Astrocyte of the cerebellum (primary cell): ENCODE measurements at regions not wholly inside any gene's neighbourhood (a gene's known extent, or its start where the extent isn't known, plus 50 kb on each side); places are given as distances from the start of the nearest gene placed in this dataset.

Experiments
- DNase-seq: peaks from one replicate; pipeline ENCODE4 v3.0.0-alpha.2; 2011; ENCODE audit warnings: low read depth
- H3K4me3 ChIP-seq: 2 replicates; pipeline ENCODE4 v1.5.1; 2011; ENCODE audit warnings: mild to moderate bottlenecking, low read depth, low read length, moderate library complexity
- in situ Hi-C: cut with HindIII; loops from 2 replicates; pipeline ENCODE4 v1.10.0; 2017; ENCODE audit warnings: low sequenced_read_pairs
- TF ChIP-seq, protein P1 (sequence below): IDR thresholded peaks from 2 replicates; pipeline ENCODE4 v1.5.1; 2012; ENCODE audit warnings: low read length, low read depth, moderate library complexity, mild to moderate bottlenecking; ENCODE audit errors: missing control alignments

DNA sequence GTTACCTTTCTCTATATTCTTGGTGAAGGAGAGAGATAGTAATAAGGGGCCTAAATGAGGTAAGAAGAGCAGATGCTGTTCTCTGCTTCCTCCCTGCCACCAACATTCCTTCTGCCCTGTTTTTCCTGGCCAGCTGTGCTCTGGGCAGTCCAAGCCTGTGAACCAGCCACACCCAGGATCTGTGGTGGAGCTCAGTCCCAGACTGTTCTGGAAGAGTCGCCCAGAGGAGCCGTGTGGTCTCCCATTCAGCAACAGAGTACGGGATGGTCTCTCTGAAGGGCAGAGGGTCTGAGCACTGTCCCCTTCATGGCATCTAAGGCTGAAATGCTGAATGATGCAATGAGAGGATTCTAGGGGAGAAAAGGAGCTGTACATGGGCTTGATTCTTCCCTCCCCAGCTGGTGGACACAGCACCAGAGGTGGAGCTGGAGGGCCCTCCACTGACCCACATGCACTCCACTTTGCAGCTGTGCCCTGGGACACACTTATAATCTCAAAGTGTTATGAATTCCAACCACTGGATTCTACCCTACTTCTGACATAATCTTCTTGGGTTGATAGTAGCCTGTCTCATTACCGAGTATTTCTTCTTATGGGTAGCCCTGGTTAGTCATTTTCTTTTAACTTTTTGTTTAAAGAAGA is 70.8 kb upstream of the RPS23 start:
- in situ Hi-C loops, result no loop called here
- no peak for DNase-seq

DNA sequence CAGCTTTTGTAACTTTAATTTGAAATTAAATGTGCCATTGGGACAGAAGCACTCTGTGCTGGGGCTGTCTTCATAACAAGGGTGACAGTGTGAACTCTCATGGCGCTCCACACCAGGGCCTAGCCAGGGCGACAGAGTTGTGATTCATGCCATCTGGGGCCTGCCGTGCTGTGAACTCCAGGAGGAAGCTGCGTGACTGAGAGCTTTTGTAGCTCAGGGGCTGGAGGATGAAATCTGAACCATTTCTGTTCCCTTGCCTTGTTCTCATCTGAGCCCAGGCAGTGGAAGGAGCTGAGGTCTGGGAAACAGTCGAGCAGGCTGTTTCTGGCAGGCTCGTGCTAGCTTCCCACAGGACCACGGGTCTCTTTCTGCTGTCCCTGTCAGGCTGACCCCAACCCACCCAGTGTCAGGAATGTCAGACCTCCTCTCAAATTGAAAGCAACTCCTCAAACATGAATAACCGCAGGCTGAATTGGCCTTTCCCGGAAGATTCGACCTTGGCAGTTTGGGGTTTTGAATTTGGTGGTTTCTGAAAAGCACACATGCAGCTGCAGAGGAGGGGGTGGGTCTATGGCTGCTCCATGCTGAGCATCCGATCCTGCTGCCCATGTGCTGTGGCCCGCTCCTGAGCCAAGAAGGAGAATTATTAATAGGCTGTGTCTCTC is 69.2 kb upstream of the RPS23 start:
- H3K4me3 ChIP-seq, result no peak overlapping the region

More for the DNA sequence above, 70.8 kb upstream of the RPS23 start:
- TF ChIP-seq, protein P1, sequence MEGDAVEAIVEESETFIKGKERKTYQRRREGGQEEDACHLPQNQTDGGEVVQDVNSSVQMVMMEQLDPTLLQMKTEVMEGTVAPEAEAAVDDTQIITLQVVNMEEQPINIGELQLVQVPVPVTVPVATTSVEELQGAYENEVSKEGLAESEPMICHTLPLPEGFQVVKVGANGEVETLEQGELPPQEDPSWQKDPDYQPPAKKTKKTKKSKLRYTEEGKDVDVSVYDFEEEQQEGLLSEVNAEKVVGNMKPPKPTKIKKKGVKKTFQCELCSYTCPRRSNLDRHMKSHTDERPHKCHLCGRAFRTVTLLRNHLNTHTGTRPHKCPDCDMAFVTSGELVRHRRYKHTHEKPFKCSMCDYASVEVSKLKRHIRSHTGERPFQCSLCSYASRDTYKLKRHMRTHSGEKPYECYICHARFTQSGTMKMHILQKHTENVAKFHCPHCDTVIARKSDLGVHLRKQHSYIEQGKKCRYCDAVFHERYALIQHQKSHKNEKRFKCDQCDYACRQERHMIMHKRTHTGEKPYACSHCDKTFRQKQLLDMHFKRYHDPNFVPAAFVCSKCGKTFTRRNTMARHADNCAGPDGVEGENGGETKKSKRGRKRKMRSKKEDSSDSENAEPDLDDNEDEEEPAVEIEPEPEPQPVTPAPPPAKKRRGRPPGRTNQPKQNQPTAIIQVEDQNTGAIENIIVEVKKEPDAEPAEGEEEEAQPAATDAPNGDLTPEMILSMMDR, result no peak
- no peak overlapping the region for H3K4me3 ChIP-seq

DNA sequence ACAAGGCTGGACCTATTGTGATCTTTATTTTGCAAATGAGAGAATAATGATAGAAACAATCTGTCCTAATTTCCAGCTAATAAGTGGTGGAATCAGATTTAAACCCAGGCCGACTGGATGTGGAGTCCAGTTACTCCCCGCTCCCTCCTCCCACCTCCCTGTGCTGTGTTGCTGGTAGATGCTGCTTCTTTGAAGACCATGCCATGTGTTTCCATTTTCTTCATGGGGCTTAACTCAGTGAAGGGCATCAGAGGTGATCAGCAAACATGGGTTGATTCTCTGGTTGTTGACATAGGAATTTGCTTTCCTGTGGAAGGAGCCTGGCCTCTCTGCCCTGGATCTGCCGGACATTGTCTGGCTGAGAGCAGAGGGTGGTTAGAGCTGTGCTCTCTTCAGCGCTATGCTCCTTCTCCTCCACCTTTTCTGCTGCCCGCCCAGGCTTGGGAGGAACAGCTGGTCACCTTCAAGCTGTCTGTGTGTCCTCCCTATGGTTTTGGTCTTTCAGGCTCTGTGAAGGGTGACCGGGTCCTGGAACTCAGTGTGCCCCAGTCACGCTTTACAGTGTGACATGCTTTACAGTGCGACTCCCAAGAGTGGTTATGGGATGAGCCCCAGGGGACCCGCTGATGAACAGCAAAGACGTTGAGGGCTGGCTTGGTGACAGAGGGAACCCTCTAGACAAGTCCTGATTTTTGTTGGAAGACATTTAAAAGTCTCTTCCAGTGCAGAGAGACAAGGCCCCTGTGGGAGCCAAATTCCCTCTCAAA is 68.4 kb upstream of the RPS23 start:
- no peak overlapping the region for H3K4me3 ChIP-seq
- TF ChIP-seq, protein P1, result no peak
- no peak for DNase-seq
- in situ Hi-C loops, result no loop called here

More for the DNA sequence above, 69.2 kb upstream of the RPS23 start:
- in situ Hi-C loops, result no loop called here
- TF ChIP-seq, protein P1, result no peak
- DNase-seq, result peak; percentile 95

DNA sequence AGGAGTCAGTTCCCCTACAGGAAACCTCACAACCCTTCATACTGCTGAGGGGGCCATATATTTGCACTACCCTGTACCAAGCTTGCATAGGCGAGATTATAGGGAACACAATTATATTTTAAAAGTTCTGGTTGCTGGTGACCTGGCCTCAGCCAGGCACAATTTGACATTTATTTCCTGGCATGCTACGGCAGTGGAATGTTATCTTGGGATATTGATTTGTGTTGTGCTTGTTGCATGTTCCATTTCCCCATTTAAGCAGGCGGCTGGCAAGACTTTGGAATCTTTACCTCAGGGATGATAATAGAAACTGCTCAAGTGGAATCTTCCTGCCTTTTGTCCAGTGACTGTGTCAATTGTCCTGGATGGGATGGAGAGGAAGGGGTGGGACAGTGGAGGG is 67.0 kb upstream of the RPS23 start:
- H3K4me3 ChIP-seq, result no peak overlapping the region
- TF ChIP-seq, protein P1, result no peak
- no peak for DNase-seq
- in situ Hi-C loops, result no loop called here

DNA sequence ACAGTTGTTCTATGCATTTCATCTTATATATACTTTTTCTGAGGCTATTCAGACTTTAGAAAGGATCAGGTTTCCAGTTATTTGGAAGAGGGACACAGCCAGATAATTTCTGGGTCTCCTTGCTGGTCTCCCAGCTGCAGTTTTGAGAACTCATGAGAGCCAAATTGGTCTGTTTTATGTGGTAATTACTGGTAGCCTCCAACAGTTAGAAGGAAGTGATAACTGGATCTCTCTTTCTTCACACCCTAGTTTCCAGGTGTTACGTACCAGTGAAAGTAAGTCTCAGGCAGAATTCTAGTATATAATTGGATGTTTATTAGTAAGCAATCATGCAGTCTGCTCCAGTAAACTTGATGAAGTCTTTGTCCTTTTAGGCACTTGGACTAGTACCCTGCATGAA is 63.2 kb upstream of the RPS23 start:
- in situ Hi-C loops, result no loop called here
- no peak overlapping the region for H3K4me3 ChIP-seq
- no peak for DNase-seq
- TF ChIP-seq, protein P1, result no peak

DNA sequence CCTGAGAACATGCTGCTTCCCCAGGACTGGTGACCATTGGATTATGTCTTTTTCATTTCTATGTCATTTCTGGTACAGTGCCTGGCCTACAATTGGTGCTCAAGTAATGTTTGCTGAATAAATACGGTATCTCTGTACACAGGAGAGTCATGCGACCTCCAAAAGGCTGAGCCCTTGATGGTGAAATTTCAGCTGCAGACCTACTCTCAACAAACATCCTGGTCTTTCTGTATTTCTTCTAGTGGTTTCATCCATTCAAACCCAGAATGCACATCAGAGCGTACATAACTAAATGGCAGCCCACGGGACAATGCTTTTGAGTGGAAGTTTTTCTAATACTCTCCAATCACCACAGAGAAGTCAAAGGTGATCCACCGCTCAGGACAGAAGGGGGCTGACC is 62.6 kb upstream of the RPS23 start:
- no peak overlapping the region for H3K4me3 ChIP-seq
- TF ChIP-seq, protein P1, result no peak
- no peak for DNase-seq
- in situ Hi-C loops, result no loop called here
